GM21423 (cell line): ENCODE measurements at regions not wholly inside any gene's neighbourhood (a gene's known extent, or its start where the extent isn't known, plus 50 kb on each side); places are given as distances from the start of the nearest gene placed in this dataset.

ENCODE experiments used
- ATAC-seq: cut with Tn5 transposase; IDR thresholded peaks from one replicate; pipeline ENCODE4 v1.9.1; 2021; ENCODE audit warnings: mild to moderate bottlenecking, moderate library complexity; ENCODE audit not compliant: unreplicated experiment

DNA sequence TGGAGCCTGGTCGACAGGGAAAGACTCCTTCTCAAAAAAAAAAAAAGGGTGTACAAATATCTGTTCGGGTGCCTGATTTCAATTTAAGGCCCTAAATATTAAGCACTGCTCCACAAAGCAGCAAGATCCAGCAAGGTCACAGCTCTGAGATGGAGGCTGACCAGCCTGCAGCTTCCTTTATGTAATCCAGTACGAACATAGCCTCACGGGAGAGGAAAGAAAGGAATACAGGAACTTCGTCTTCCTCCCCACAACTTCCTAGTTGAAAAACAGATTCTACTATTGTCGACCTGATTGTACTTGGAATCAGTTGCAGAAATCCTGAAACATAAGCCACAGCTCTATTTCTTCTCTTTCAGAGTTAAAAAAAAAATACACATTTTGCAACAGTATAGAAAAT is 53.5 kb upstream of the TBC1D9 start:
- ATAC-seq: no peak

DNA sequence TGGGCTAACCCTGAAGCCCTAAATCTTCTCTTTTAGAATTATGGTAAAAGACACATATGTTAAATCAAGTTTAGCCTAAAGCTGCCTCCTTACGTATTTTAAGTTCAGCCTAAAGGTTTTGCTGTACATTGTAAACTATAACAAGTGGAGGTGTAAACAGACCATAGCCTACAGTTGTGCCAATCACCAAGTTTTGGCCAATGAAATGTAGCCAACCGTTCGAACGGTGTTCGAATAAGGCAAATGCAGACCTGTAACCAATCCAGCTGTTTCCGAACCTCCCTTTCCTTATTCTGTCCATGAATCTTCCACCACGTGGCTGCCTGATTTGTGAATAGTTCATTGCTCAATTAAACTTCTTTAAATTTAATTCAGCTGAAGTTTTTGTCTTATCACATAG is 52.1 kb upstream of the TBC1D9 start:
- no peak for ATAC-seq

DNA sequence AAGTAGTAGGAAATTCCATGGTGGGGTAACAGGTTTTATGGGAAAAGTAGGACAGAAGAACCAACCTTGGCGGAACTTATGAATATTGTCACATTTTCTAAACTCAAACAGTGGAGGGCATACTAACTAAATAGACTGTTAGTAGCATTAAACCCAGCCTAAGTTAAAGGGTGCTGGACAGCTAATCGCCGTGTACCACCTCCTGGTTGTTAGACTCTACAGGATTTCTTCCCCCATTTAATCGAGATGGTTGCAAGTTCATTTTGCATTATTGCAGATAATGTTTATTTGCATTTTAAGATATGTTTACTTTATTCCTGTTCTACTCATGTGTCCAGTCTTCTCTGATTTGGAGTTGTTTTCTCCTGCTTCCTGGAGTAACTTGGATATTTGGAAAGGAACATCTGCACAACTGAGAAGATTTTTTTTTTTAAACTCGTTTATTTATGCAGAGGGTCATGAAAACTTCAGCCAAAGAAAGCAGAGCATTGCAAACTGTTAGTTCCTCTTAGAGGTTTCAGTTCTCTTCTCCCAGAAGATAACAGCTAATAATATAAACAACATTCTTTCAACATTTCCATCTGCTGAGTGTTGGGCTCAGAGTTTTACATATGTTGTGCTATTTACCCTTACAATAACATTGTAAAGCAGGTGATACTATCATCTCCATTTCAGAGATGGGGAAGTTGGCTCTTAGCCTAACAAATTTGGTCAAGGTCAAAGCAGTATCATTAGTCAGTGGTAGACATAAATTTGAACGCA is 51.5 kb upstream of the TBC1D9 start:
- peak; percentile 88 for ATAC-seq

DNA sequence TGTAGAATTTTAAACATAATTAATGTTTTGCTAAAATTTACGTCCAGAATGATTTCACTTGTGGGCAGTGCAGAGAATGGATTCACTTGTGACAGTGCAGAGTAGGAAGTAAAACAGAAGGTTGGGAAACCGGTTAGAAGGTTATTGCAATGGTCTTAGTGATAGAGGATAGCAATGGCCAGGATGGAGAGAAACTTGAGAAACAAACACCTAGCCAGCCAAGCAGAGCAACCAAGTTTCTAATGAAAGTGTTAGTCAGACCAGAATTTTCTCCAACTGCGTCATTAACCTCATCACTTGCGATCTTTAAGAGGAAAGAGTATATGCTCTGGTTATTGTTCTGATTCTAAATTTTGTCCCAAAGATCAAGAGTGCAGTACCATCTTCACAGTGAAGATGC is 50.0 kb upstream of the TBC1D9 start:
- ATAC-seq: peak; percentile 70
